Caco-2 (cell line): ENCODE measurements at regions not wholly inside any gene's neighbourhood (a gene's known extent, or its start where the extent isn't known, plus 50 kb on each side); places are given as distances from the start of the nearest gene placed in this dataset.

Source experiments
- BruUV-seq: library from RNA; stranded (reverse); fragments of 400-500 nt; replicated peaks from 2 replicates; lab custom pipeline; 2021; lab: Mats Ljungman, UMichigan
- CTCF ChIA-PET: fragments of 300-600 bp; sonication (Branson Sonifier 250); formaldehyde crosslinking; loops from one replicate; lab custom pipeline; 2022; ENCODE audit warnings: antibody characterized with exemption; lab: Charles Lee
- POLR2A ChIA-PET: fragments of 300-600 bp; sonication (Branson Sonifier 250); formaldehyde crosslinking; loops from one replicate; lab custom pipeline; 2022; ENCODE audit warnings: antibody characterized with exemption; lab: Charles Lee
- DNase-seq, 2 experiments: peaks; one replicate each; pipeline versions ENCODE4 v3.0.0 to v3.0.0-alpha.2; 2020 to 2022
- H3K27me3 ChIP-seq: replicated peaks from 2 replicates; pipeline ENCODE4 v1.6.0; 2011; ENCODE audit warnings: low read length; ENCODE audit not compliant: control insufficient read depth, insufficient read depth
- H3K36me3 ChIP-seq: 2 replicates; pipeline ENCODE4 v1.5.1; 2011; ENCODE audit warnings: low read length; ENCODE audit not compliant: control insufficient read depth, insufficient read depth
- H3K4me1 ChIP-seq: fragments of 250-450 bp; sonication (Bioruptor Pico); 2 replicates; pipeline ENCODE4 v1.5.1; 2020; ENCODE audit warnings: mild to moderate bottlenecking
- H3K4me3 ChIP-seq: 2 replicates; pipeline ENCODE4 v1.5.1; 2011; ENCODE audit warnings: low read depth, mild to moderate bottlenecking, control low read depth, low read length
- H3K9me3 ChIP-seq: fragments of 250-450 bp; sonication (Bioruptor Pico); 2 replicates; pipeline ENCODE4 v1.5.1; 2020; ENCODE audit warnings: mild to moderate bottlenecking, moderate library complexity
- H3K27ac Mint-ChIP-seq: one replicate; pipeline ENCODE4 v1.8.0; 2022; ENCODE audit warnings: mixed read lengths; ENCODE audit not compliant: unreplicated experiment
- H3K27me3 Mint-ChIP-seq: one replicate; pipeline ENCODE4 v1.8.0; 2022; ENCODE audit warnings: mixed read lengths; ENCODE audit not compliant: insufficient read depth, unreplicated experiment
- H3K36me3 Mint-ChIP-seq: one replicate; pipeline ENCODE4 v1.8.0; 2022; ENCODE audit warnings: mild to moderate bottlenecking, mixed read lengths; ENCODE audit not compliant: insufficient read depth, unreplicated experiment
- H3K4me1 Mint-ChIP-seq: one replicate; pipeline ENCODE4 v1.8.0; 2022; ENCODE audit warnings: low read depth, mixed read lengths; ENCODE audit not compliant: unreplicated experiment
- H3K4me3 Mint-ChIP-seq: one replicate; pipeline ENCODE4 v1.8.0; 2022; ENCODE audit warnings: mild to moderate bottlenecking, moderate library complexity, mixed read lengths; ENCODE audit not compliant: unreplicated experiment
- H3K9me3 Mint-ChIP-seq: one replicate; pipeline ENCODE4 v1.8.0; 2022; ENCODE audit warnings: mixed read lengths; ENCODE audit not compliant: unreplicated experiment
- intact Hi-C: fragments of 100-400 bp; cut with micrococcal nuclease; formaldehyde crosslinking; loops from one replicate; pipeline ENCODE4 v1.10.0; 2022; ENCODE audit not compliant: unreplicated experiment
- TF ChIP-seq, protein P1 (sequence below), 2 experiments: fragments of 200-600 bp in 1 of 2; IDR thresholded peaks; 1 replicate in 1 of 2; 2 replicates in 1 of 2; pipeline versions ENCODE4 v1.5.1 to v1.8.0; 2011 to 2022; ENCODE audit warnings: antibody characterized with exemption in 1 of 2, control low read depth in 1 of 2, inconsistent platforms in 1 of 2, low read depth in 1 of 2, low read length in 1 of 2, mild to moderate bottlenecking in 1 of 2, moderate library complexity in 1 of 2; ENCODE audit not compliant: insufficient read depth in 1 of 2, severe bottlenecking in 1 of 2, unreplicated experiment in 1 of 2

DNA sequence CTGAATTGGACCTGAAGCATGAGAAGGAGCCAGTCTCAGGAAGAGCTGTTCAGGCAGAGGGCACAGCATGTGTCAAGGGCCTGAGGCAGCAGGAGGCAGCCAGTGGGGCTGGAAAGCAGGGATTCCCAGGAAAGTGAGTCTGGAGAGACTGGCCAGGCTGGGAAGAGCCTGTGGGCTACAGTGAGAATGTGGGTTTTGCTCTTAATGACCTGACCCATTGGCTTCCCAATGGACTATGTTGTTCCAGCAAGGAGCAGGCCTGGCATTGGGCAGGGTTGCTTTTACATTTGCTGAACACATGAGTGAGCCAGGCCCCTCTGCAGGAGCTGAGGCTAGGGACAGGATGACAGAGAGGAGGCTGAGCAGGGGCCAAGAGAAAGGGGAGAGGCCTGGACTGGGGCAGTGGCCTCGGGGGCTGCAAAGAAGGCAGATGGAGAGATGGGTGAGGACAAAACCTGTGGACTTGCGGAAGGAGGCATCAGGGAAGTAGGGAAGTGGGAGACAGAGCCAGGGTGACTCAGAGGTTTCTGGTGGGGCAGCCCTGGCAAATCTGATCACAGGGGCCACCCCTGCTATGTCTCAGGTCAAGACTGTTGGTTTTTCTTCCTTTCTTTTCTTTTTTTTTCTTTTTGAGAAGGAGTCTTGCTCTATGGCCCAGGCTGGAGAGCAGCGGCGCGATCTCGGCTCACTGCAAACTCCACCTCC is 65.9 kb upstream of the NEK6 start:
- Histone ChIP-seq H3K36me3 (no peaks in the 10 kb centered on the region), H3K9me3 (peaks cover 5% of the 10 kb centered on the region; the same call in 1 of the 2 replicates), H3K27me3 (no peaks in the 10 kb centered on the region; the same call in 1 of the 2 replicates), H3K4me1 (no peaks in the 10 kb centered on the region), H3K4me3 (no peak overlapping the region)
- POLR2A ChIA-PET: no interaction called here
- Mint-ChIP-seq H3K4me1 (no peaks in the 10 kb centered on the region), H3K27ac (no peak overlapping the region), H3K4me3 (no peak overlapping the region), H3K9me3 (peaks cover 8% of the 10 kb centered on the region), H3K36me3 (peaks cover 4% of the 10 kb centered on the region), H3K27me3 (peaks cover 14% of the 10 kb centered on the region)
- no TSS peak for BruUV-seq
- TF ChIP-seq, protein P1, sequence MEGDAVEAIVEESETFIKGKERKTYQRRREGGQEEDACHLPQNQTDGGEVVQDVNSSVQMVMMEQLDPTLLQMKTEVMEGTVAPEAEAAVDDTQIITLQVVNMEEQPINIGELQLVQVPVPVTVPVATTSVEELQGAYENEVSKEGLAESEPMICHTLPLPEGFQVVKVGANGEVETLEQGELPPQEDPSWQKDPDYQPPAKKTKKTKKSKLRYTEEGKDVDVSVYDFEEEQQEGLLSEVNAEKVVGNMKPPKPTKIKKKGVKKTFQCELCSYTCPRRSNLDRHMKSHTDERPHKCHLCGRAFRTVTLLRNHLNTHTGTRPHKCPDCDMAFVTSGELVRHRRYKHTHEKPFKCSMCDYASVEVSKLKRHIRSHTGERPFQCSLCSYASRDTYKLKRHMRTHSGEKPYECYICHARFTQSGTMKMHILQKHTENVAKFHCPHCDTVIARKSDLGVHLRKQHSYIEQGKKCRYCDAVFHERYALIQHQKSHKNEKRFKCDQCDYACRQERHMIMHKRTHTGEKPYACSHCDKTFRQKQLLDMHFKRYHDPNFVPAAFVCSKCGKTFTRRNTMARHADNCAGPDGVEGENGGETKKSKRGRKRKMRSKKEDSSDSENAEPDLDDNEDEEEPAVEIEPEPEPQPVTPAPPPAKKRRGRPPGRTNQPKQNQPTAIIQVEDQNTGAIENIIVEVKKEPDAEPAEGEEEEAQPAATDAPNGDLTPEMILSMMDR (IDR thresholded peaks at IDR 0.05; ENCODE audit: insufficient read depth in 1 of 2, low read depth in 1 of 2, low read length in 1 of 2, severe bottlenecking in 1 of 2, unreplicated experiment in 1 of 2): no peak
- CTCF ChIA-PET: no interaction called here
- intact Hi-C loops: no loop called here
- no peak for DNase-seq

DNA sequence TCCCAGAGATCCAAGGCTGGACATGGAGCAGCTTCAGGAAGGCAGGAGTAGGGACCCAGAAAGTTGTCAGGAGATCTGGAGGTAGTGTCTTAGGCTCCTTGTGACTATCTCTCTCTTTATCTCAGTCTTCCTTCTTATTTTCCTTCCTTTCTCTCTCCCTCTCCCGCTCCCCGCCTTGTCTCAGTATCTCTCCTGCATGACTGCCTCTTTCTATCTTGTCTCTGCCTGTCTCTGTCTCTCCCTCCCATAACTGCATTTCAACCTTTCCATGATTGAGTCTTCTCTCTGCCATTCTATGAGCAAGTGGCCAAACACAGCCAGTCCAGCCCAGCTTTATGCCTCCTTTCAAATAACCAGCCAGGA is 61.0 kb upstream of the NEK6 start:
- H3K9me3 Mint-ChIP-seq: peaks cover 8% of the 10 kb centered on the region
- POLR2A ChIA-PET: no interaction called here

DNA sequence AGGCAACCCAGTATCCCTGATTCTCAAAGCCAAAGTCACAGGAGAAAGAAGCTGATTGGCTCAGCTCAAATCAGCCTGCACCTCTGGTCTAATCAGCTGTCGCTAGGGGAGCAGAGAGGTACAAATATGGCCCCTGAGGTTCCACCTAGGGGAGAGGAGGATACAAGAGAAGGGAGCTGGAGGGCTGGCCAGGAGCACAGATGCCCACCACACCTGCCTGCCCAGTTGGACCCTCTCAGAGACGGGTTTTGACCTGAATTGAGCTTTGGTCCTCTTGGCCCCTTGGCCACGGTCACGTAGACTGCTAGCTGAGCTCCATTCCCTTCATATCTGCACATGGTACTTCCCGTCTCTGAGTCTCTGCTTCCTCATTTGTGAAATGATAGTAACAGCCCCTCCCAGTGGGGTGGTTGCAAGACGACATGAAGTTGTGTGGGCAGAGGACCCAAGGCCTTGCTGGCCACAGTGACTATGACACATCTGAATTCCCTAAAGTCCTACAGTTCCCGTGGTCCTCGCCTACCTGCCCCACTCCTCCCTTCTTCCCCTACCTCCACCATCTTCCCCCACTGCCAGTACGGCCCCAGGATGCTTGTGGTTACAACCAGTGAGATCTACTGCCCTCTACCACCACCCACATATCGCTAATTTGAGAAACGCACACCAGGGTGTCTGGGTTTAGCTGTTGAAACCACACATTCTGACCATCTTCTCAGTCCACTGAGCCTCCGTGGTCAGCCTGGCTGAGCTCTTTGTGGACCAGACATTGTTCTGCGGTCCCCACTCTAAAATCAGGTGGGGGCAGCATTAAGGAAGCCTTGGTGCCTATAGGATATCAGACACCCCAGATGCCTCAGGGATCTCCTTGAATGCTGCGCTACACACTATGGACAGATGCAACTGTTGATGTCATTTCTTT is 60.3 kb upstream of the NEK6 start:
- intact Hi-C loops: no loop called here
- no peak for DNase-seq
- ChIA-PET POLR2A (no interaction called here), CTCF (no interaction called here)
- no peaks in the 10 kb centered on the region for H3K4me1 Mint-ChIP-seq
- H3K27ac Mint-ChIP-seq: no peak overlapping the region
- H3K4me3 ChIP-seq: no peak overlapping the region
- H3K27me3 ChIP-seq: no peaks in the 10 kb centered on the region
- H3K4me3 Mint-ChIP-seq: no peak overlapping the region
- TF ChIP-seq, protein P1 (IDR thresholded peaks at IDR 0.05; ENCODE audit: insufficient read depth in 1 of 2, low read depth in 1 of 2, low read length in 1 of 2, severe bottlenecking in 1 of 2, unreplicated experiment in 1 of 2): no peak
- peaks cover 8% of the 10 kb centered on the region for H3K9me3 Mint-ChIP-seq
- H3K27me3 Mint-ChIP-seq: peaks cover 3% of the 10 kb centered on the region
- H3K9me3 ChIP-seq: peaks cover 5% of the 10 kb centered on the region; the same call in 1 of the 2 replicates
- no peaks in the 10 kb centered on the region for H3K36me3 Mint-ChIP-seq
- no TSS peak for BruUV-seq
- H3K36me3 ChIP-seq: no peaks in the 10 kb centered on the region
- H3K4me1 ChIP-seq: no peaks in the 10 kb centered on the region

More for the DNA sequence above, 61.0 kb upstream of the NEK6 start:
- Histone ChIP-seq H3K27me3 (no peaks in the 10 kb centered on the region), H3K4me3 (no peak overlapping the region), H3K9me3 (peaks cover 5% of the 10 kb centered on the region; the same call in 1 of the 2 replicates), H3K4me1 (no peaks in the 10 kb centered on the region), H3K36me3 (no peaks in the 10 kb centered on the region)
- no TSS peak for BruUV-seq
- TF ChIP-seq, protein P1 (IDR thresholded peaks at IDR 0.05; ENCODE audit: insufficient read depth in 1 of 2, low read depth in 1 of 2, low read length in 1 of 2, severe bottlenecking in 1 of 2, unreplicated experiment in 1 of 2): no peak
- CTCF ChIA-PET: no interaction called here
- no peak for DNase-seq
- H3K36me3 Mint-ChIP-seq: no peaks in the 10 kb centered on the region
- intact Hi-C loops: no loop called here
- H3K4me3 Mint-ChIP-seq: no peak overlapping the region
- H3K27ac Mint-ChIP-seq: no peak overlapping the region
- H3K27me3 Mint-ChIP-seq: peaks cover 3% of the 10 kb centered on the region
- no peaks in the 10 kb centered on the region for H3K4me1 Mint-ChIP-seq
